GM12878 (cell line): ENCODE measurements at regions not wholly inside any gene's neighbourhood (a gene's known extent, or its start where the extent isn't known, plus 50 kb on each side); places are given as distances from the start of the nearest gene placed in this dataset.

Experiments used
- ATAC-seq: fragments of 200-7000 bp; cut with Tn5 transposase; 3 replicates; pipeline ENCODE4 v1.9.1; 2020; ENCODE audit warnings: mild to moderate bottlenecking, moderate library complexity
- BruUV-seq: library from RNA; stranded (reverse); fragments of 400-500 nt; replicated peaks from 2 replicates; lab custom pipeline; 2021; lab: Mats Ljungman, UMichigan
- CTCF ChIA-PET: fragments of 300-600 bp; sonication (Branson Sonifier 250); formaldehyde crosslinking; extraction: SDS; loops from one replicate; lab custom pipeline; 2021; ENCODE audit warnings: inconsistent platforms; lab: Yijun Ruan, JAX
- POLR2A ChIA-PET: fragments of 350-600 bp; formaldehyde crosslinking; extraction: SDS; loops from one replicate; lab custom pipeline; 2021; ENCODE audit warnings: inconsistent platforms; lab: Charles Lee
- RAD21 ChIA-PET: fragments of 300-600 bp; sonication (Branson Sonifier 250); formaldehyde crosslinking; loops from one replicate; lab custom pipeline; 2023; ENCODE audit warnings: antibody characterized with exemption; ENCODE audit not compliant: unreplicated experiment; lab: Charles Lee
- SMC1A ChIA-PET: fragments of 300-600 bp; sonication (Branson Sonifier 250); formaldehyde crosslinking; loops from one replicate; lab custom pipeline; 2023; ENCODE audit not compliant: unreplicated experiment, uncharacterized antibody; lab: Charles Lee
- DNase-seq: peaks from one replicate; pipeline ENCODE4 v3.0.0-alpha.2; 2011; ENCODE audit warnings: low read depth, low spot score
- FAIRE-seq: peaks from 3 replicates; lab custom pipeline; 2011; peaks lifted over from hg19 to GRCh38; lab: Jason Lieb, UNC
- H2AFZ ChIP-seq: 2 replicates; pipeline ENCODE4 v1.6.0; 2011; ENCODE audit warnings: low read depth, low read length, control low read depth; ENCODE audit not compliant: control insufficient read depth
- H3K27ac ChIP-seq: 2 replicates; pipeline ENCODE4 v1.5.1; 2011; ENCODE audit warnings: control low read depth; ENCODE audit not compliant: control insufficient read depth, insufficient read depth
- H3K27me3 ChIP-seq, 2 experiments: replicated peaks in 1 of 2; 2 replicates each; pipeline versions ENCODE4 v1.6.0 to v1.6.1; 2011; ENCODE audit warnings: low read length in 1 of 2; ENCODE audit not compliant: control insufficient read depth in 2 of 2, insufficient read depth in 2 of 2
- H3K36me3 ChIP-seq, 2 experiments: 2 replicates each; pipeline ENCODE4 v1.5.1; 2011; ENCODE audit warnings: low read length in 1 of 2; ENCODE audit not compliant: control insufficient read depth in 2 of 2, insufficient read depth in 2 of 2
- H3K4me1 ChIP-seq: 2 replicates; pipeline ENCODE4 v1.6.1; 2011; ENCODE audit warnings: mild to moderate bottlenecking, low read length, moderate library complexity, mixed read lengths; ENCODE audit not compliant: control insufficient read depth, insufficient read depth
- H3K4me2 ChIP-seq: 2 replicates; pipeline ENCODE4 v1.6.0; 2011; ENCODE audit warnings: control low read depth; ENCODE audit not compliant: control insufficient read depth, insufficient read depth
- H3K4me3 ChIP-seq: fragments of 200-600 bp; sonication (generic); 2 replicates; pipeline ENCODE4 v1.5.1; 2016
- H3K79me2 ChIP-seq: 2 replicates; pipeline ENCODE4 v1.6.0; 2011; ENCODE audit warnings: low read length; ENCODE audit not compliant: control insufficient read depth, insufficient read depth
- H3K9ac ChIP-seq: 2 replicates; pipeline ENCODE4 v1.8.0; 2011; ENCODE audit warnings: low read length, control low read depth, mixed read lengths; ENCODE audit not compliant: control insufficient read depth, insufficient read depth
- H3K9me3 ChIP-seq: replicated peaks from 3 replicates; pipeline ENCODE4 v1.5.1; 2011; ENCODE audit warnings: mild to moderate bottlenecking, low read length; ENCODE audit not compliant: control insufficient read depth, insufficient read depth
- H4K20me1 ChIP-seq: 2 replicates; pipeline ENCODE4 v1.6.0; 2011; ENCODE audit not compliant: control insufficient read depth, insufficient read depth
- CBFB ChIP-seq: IDR thresholded peaks from 2 replicates; pipeline ENCODE4 v1.6.1; 2016; ENCODE audit warnings: antibody characterized with exemption, low read depth
- CHD1 ChIP-seq: IDR thresholded peaks from 2 replicates; pipeline ENCODE4 v1.6.1; 2012; ENCODE audit warnings: low read depth, low read length, improper control_type of control experiment
- NR2F1 ChIP-seq: fragments of 450-650 bp; conservative IDR thresholded peaks from 2 replicates; pipeline ENCODE4 v1.6.1; 2017; ENCODE audit warnings: mild to moderate bottlenecking
- PML ChIP-seq: IDR thresholded peaks from 2 replicates; pipeline ENCODE4 v1.6.1; 2012; ENCODE audit warnings: low read length, inconsistent platforms
- RCOR1 ChIP-seq: conservative IDR thresholded peaks from 2 replicates; pipeline ENCODE4 v1.6.1; 2012; ENCODE audit warnings: low read depth, low read length, improper control_type of control experiment
- ZSCAN29 ChIP-seq: fragments of 450-650 bp; IDR thresholded peaks from 2 replicates; pipeline ENCODE4 v1.6.1; 2017; ENCODE audit warnings: mild to moderate bottlenecking, moderate library complexity
- ZZZ3 ChIP-seq: IDR thresholded peaks from 2 replicates; pipeline ENCODE4 v1.6.1; 2011; ENCODE audit warnings: low read depth; ENCODE audit not compliant: control insufficient read depth, insufficient read length
- WGBS: methylation state at CpG from one replicate; pipeline ENCODE4 v1.1.6; 2016; ENCODE audit warnings: low lambda C conversion rate; ENCODE audit not compliant: insufficient replicate concordance, insufficient coverage; ENCODE audit errors: missing lambda C conversion rate; 5-methylcytosine and 5-hydroxymethylcytosine counted together
- in situ Hi-C: fragments of 300-500 bp; cut with MboI; formaldehyde crosslinking; loops from 9 replicates; pipeline ENCODE4 v1.14.3; 2018; ENCODE audit warnings: mixed read lengths
- intact Hi-C: fragments of 100-400 bp; cut with micrococcal nuclease; formaldehyde crosslinking; loops from one replicate; pipeline ENCODE4 v1.14.2; 2022; ENCODE audit not compliant: unreplicated experiment
- TF ChIP-seq, protein P1 (sequence below): IDR thresholded peaks from 2 replicates; pipeline ENCODE4 v1.6.1; 2011; ENCODE audit warnings: low read depth, mild to moderate bottlenecking, low read length, moderate library complexity, borderline replicate concordance; ENCODE audit errors: extremely low read depth
- TF ChIP-seq, protein P2 (sequence below): IDR thresholded peaks from 2 replicates; pipeline ENCODE4 v1.6.1; 2012; ENCODE audit warnings: low read depth, low read length, improper control_type of control experiment
- TF ChIP-seq, protein P3 (sequence below): fragments of 450-650 bp; conservative IDR thresholded peaks from 2 replicates; pipeline ENCODE4 v1.6.1; 2017; ENCODE audit warnings: mild to moderate bottlenecking, moderate library complexity
- TF ChIP-seq, protein P4 (sequence below): fragments of 450-650 bp; IDR thresholded peaks from 2 replicates; pipeline ENCODE4 v1.6.1; 2016; ENCODE audit warnings: mild to moderate bottlenecking

DNA sequence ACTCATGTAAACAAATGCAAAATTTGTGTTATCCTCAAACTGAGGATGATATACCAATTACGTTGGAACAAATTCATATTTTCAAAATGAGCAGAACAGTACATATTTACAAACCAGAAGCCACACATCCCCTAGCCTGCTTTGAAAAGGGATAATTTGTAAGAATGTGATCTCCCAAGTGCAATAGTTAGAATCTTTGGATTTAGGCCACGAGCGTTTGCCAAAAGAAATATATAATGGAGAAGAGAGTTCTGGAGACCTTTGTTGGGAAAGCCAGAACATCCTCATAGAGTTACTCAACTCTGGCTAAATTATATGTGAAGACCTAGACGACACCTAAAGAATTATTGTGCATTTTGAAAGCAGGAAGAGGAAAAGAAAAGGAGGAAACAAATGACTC, 449.3 kb downstream of the KCNJ2 start:
- Histone ChIP-seq H3K27me3 (no peaks in the 10 kb centered on the region), H3K27ac (no peak overlapping the region), H4K20me1 (no peaks in the 10 kb centered on the region), H3K36me3 (no peaks in the 10 kb centered on the region), H3K4me2 (no peak overlapping the region), H3K9me3 (no peaks in the 10 kb centered on the region), H3K79me2 (no peaks in the 10 kb centered on the region), H2AFZ (no peak overlapping the region), H3K4me1 (no peaks in the 10 kb centered on the region), H3K4me3 (no peak overlapping the region), H3K9ac (no peak overlapping the region)
- TF ChIP-seq, protein P1, sequence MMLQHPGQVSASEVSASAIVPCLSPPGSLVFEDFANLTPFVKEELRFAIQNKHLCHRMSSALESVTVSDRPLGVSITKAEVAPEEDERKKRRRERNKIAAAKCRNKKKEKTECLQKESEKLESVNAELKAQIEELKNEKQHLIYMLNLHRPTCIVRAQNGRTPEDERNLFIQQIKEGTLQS: no peak
- SMC1A ChIA-PET: no interaction called here
- WGBS: 15% methylated on average over 4 of the region's 4 CpGs
- no TSS peak for BruUV-seq
- CTCF ChIA-PET: interaction anchor here (0.7 kb wide), 1 partner anchor 1192 kb away, joined by 3 read pairs; no protein-coding TSS in a partner anchor
- RAD21 ChIA-PET: no interaction called here
- DNase-seq: no peak
- intact Hi-C loops (no loop called here), in situ Hi-C loops (no loop called here)
- no peak for ATAC-seq
- no peak for FAIRE-seq
- POLR2A ChIA-PET: no interaction called here

DNA sequence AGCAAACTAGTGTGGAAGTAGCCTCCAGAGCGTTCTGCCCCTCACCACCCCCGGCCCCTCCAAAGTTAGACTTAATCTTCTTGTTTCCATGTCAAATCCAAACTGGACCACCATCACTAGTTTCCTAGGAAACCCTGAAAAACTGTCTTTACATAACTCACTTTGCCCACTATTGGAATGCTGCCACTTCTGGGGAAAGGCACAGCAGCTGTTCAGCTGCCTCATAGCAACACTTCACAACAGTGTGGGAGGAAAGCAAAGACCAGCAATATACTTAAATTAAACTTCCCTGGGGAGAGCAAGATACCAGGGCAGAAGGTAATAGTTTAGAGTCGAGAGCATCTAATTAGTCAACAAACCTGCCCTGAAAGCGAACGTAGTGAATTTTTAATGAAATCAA, 452.2 kb downstream of the KCNJ2 start:
- FAIRE-seq (no peak), ATAC-seq (no peak), DNase-seq (no peak)
- intact Hi-C loops: loop anchor here (10.0 kb wide), 1 partner anchor 477 kb away; no protein-coding TSS in a partner anchor
- Histone ChIP-seq H3K4me2 (no peak overlapping the region), H3K9me3 (no peaks in the 10 kb centered on the region), H3K4me1 (no peaks in the 10 kb centered on the region), H3K9ac (no peak overlapping the region), H3K79me2 (no peaks in the 10 kb centered on the region), H3K27ac (no peak overlapping the region), H2AFZ (no peak overlapping the region), H4K20me1 (no peaks in the 10 kb centered on the region)
- ChIA-PET CTCF (interaction anchor here (0.7 to 4.9 kb wide), 11 partner anchors 13 to 1377 kb away, joined by 3 to 39 read pairs (median 3); no protein-coding TSS in a partner anchor), SMC1A (interaction anchor here (0.8 to 1.8 kb wide), 7 partner anchors 16 to 1053 kb away, joined by 3 to 11 read pairs (median 4); no protein-coding TSS in a partner anchor)
- BruUV-seq: no TSS peak
- 48% methylated on average over 5 of the region's 5 CpGs for WGBS
- TF ChIP-seq, protein P2, sequence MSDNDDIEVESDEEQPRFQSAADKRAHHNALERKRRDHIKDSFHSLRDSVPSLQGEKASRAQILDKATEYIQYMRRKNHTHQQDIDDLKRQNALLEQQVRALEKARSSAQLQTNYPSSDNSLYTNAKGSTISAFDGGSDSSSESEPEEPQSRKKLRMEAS: no peak
- TF ChIP-seq, protein P3, sequence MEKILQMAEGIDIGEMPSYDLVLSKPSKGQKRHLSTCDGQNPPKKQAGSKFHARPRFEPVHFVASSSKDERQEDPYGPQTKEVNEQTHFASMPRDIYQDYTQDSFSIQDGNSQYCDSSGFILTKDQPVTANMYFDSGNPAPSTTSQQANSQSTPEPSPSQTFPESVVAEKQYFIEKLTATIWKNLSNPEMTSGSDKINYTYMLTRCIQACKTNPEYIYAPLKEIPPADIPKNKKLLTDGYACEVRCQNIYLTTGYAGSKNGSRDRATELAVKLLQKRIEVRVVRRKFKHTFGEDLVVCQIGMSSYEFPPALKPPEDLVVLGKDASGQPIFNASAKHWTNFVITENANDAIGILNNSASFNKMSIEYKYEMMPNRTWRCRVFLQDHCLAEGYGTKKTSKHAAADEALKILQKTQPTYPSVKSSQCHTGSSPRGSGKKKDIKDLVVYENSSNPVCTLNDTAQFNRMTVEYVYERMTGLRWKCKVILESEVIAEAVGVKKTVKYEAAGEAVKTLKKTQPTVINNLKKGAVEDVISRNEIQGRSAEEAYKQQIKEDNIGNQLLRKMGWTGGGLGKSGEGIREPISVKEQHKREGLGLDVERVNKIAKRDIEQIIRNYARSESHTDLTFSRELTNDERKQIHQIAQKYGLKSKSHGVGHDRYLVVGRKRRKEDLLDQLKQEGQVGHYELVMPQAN: no peak
- TF ChIP-seq ZZZ3 (no peak), ZSCAN29 (no peak), PML (no peak), RCOR1 (no peak), CBFB (no peak), NR2F1 (no peak), CHD1 (no peak)
- TF ChIP-seq, protein P4, sequence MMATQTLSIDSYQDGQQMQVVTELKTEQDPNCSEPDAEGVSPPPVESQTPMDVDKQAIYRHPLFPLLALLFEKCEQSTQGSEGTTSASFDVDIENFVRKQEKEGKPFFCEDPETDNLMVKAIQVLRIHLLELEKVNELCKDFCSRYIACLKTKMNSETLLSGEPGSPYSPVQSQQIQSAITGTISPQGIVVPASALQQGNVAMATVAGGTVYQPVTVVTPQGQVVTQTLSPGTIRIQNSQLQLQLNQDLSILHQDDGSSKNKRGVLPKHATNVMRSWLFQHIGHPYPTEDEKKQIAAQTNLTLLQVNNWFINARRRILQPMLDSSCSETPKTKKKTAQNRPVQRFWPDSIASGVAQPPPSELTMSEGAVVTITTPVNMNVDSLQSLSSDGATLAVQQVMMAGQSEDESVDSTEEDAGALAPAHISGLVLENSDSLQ: no peak
- TF ChIP-seq, all 136 proteins: peak for 0
- no peak overlapping the region for H3K4me3 ChIP-seq
- in situ Hi-C loops: no loop called here
- H3K36me3 ChIP-seq: no peaks in the 10 kb centered on the region
- ChIA-PET POLR2A (no interaction called here), RAD21 (interaction anchor here (1.1 to 3.7 kb wide), 7 partner anchors 16 to 1097 kb away, joined by 3 to 18 read pairs (median 4); no protein-coding TSS in a partner anchor)
- H3K27me3 ChIP-seq: no peaks in the 10 kb centered on the region
